HepG2 (cell line): ENCODE measurements at regions not wholly inside any gene's neighbourhood (a gene's known extent, or its start where the extent isn't known, plus 50 kb on each side); places are given as distances from the start of the nearest gene placed in this dataset.

Experiments
- ATAC-seq: fragments of 200-7000 bp; cut with Tn5 transposase; 3 replicates; pipeline ENCODE4 v1.9.1; 2020; ENCODE audit warnings: mild to moderate bottlenecking, moderate library complexity
- BruUV-seq: library from RNA; stranded (reverse); fragments of 400-500 nt; replicated peaks from 2 replicates; lab custom pipeline; 2021; lab: Mats Ljungman, UMichigan
- CTCF ChIA-PET: fragments of 300-600 bp; formaldehyde crosslinking; extraction: SDS; loops from one replicate; lab custom pipeline; 2021; ENCODE audit warnings: low total read pairs, inconsistent platforms, low intra/inter-chr PET ratio; lab: Yijun Ruan, JAX
- POLR2A ChIA-PET: fragments of 350-600 bp; sonication (Branson Sonifier 250); formaldehyde crosslinking; loops from one replicate; lab custom pipeline; 2020; ENCODE audit warnings: antibody characterized with exemption, inconsistent platforms; lab: Yijun Ruan, JAX
- DNase-seq: peaks from one replicate; pipeline ENCODE4 v3.0.0-alpha.2; 2015; ENCODE audit warnings: low spot score
- FAIRE-seq: peaks from 3 replicates; lab custom pipeline; 2011; peaks lifted over from hg19 to GRCh38; lab: Jason Lieb, UNC
- H2AFZ ChIP-seq: one replicate; pipeline ENCODE4 v1.6.1; 2011; ENCODE audit warnings: low read length, inconsistent platforms
- H3K27ac ChIP-seq: fragments of 300-600 bp; 3 replicates; pipeline ENCODE4 v1.8.0; 2011; ENCODE audit warnings: mixed run types, mild to moderate bottlenecking, mixed read lengths, low read length, inconsistent platforms; ENCODE audit not compliant: insufficient read depth; ENCODE audit errors: extremely low read length
- H3K27me3 ChIP-seq, 2 experiments: fragments of 200-600 bp in 1 of 2; 2 replicates in 1 of 2; 3 replicates in 1 of 2; pipeline versions ENCODE4 v1.6.0 to v1.8.0; 2011; ENCODE audit warnings: low read length in 2 of 2, mild to moderate bottlenecking in 2 of 2, moderate library complexity in 2 of 2, inconsistent platforms in 1 of 2; ENCODE audit not compliant: insufficient read depth in 2 of 2, control insufficient read depth in 1 of 2
- H3K36me3 ChIP-seq, 2 experiments: fragments of 200-600 bp in 1 of 2; replicated peaks in 1 of 2; 2 replicates in 1 of 2; 3 replicates in 1 of 2; pipeline versions ENCODE4 v1.5.1 to v1.8.0; 2011; ENCODE audit warnings: low read length in 2 of 2, inconsistent platforms in 1 of 2; ENCODE audit not compliant: insufficient read depth in 2 of 2, control insufficient read depth in 1 of 2
- H3K4me1 ChIP-seq: 2 replicates; pipeline ENCODE4 v1.5.1; 2012; ENCODE audit warnings: low read length, inconsistent platforms; ENCODE audit not compliant: insufficient read depth
- H3K4me2 ChIP-seq: 2 replicates; pipeline ENCODE4 v1.6.0; 2011; ENCODE audit warnings: low read depth, low read length, inconsistent platforms
- H3K4me3 ChIP-seq, 3 experiments: fragments of 200-600 bp in 1 of 3; sonication (generic), shearing (Covaris generic) in 1 of 3; replicated peaks in 1 of 3; 2 replicates each; pipeline ENCODE4 v1.5.1; 2011 to 2016; ENCODE audit warnings: low read length in 3 of 3, inconsistent platforms in 2 of 3, low read depth in 2 of 3, mild to moderate bottlenecking in 2 of 3, control low read depth in 1 of 3, mixed read lengths in 1 of 3; ENCODE audit not compliant: insufficient read depth in 1 of 3
- H3K79me2 ChIP-seq: one replicate; pipeline ENCODE4 v1.6.1; 2011; ENCODE audit warnings: low read length, inconsistent platforms; ENCODE audit not compliant: insufficient read depth
- H3K9ac ChIP-seq: 2 replicates; pipeline ENCODE4 v1.6.0; 2011; ENCODE audit warnings: mild to moderate bottlenecking, low read depth, low read length, inconsistent platforms; ENCODE audit not compliant: insufficient read depth
- H3K9me3 ChIP-seq: 2 replicates; pipeline ENCODE4 v1.5.1; 2012; ENCODE audit warnings: mild to moderate bottlenecking, low read length
- H4K20me1 ChIP-seq: 2 replicates; pipeline ENCODE4 v1.6.0; 2011; ENCODE audit warnings: inconsistent platforms, mild to moderate bottlenecking, low read length, moderate library complexity; ENCODE audit not compliant: insufficient read depth
- BATF2 ChIP-seq: sonication (generic); formaldehyde crosslinking; IDR thresholded peaks from 2 replicates; pipeline ENCODE4 v1.8.0; 2022; ENCODE audit warnings: mild to moderate bottlenecking, missing genetic modification reagents, moderate library complexity
- BRF2 ChIP-seq: sonication (generic); formaldehyde crosslinking; IDR thresholded peaks from 2 replicates; pipeline ENCODE4 v1.8.1; 2022; ENCODE audit warnings: mild to moderate bottlenecking, missing genetic modification reagents
- DDIT3 ChIP-seq: sonication (generic); formaldehyde crosslinking; IDR thresholded peaks from 2 replicates; pipeline ENCODE4 v1.4.0; 2020; ENCODE audit warnings: mild to moderate bottlenecking, missing genetic modification reagents
- MTF1 ChIP-seq: sonication (generic); formaldehyde crosslinking; IDR thresholded peaks from 2 replicates; pipeline ENCODE4 v1.5.0; 2020; ENCODE audit warnings: missing genetic modification reagents
- NONO ChIP-seq, 2 experiments: fragments of 450-650 bp in 1 of 2; sonication (generic) in 1 of 2; formaldehyde crosslinking in 1 of 2; IDR thresholded peaks in 1 of 2; conservative IDR thresholded peaks in 1 of 2; 2 replicates each; pipeline versions ENCODE4 v1.6.1 to v1.8.0; 2017 to 2022; ENCODE audit warnings: mild to moderate bottlenecking in 1 of 2, missing genetic modification reagents in 1 of 2, moderate library complexity in 1 of 2
- TOE1 ChIP-seq: sonication (generic); formaldehyde crosslinking; IDR thresholded peaks from 2 replicates; pipeline ENCODE4 v1.4.0; 2020; ENCODE audit warnings: mild to moderate bottlenecking, missing genetic modification reagents
- YY1 ChIP-seq: IDR thresholded peaks from 2 replicates; pipeline ENCODE4 v1.6.1; 2011; ENCODE audit warnings: low read length, low read depth, moderate library complexity, mild to moderate bottlenecking; ENCODE audit not compliant: insufficient read depth, insufficient replicate concordance
- ZFP62 ChIP-seq: sonication (generic); formaldehyde crosslinking; IDR thresholded peaks from 2 replicates; pipeline ENCODE4 v1.4.0; 2020; ENCODE audit warnings: missing genetic modification reagents
- ZNF326 ChIP-seq: sonication (generic); formaldehyde crosslinking; IDR thresholded peaks from 2 replicates; pipeline ENCODE4 v1.4.0; 2020; ENCODE audit warnings: missing genetic modification reagents, borderline replicate concordance
- ZNF33B ChIP-seq: sonication (generic); formaldehyde crosslinking; IDR thresholded peaks from 2 replicates; pipeline ENCODE4 v1.5.1; 2020; ENCODE audit warnings: mild to moderate bottlenecking, missing genetic modification reagents
- ZNF547 ChIP-seq: sonication (generic); formaldehyde crosslinking; IDR thresholded peaks from 2 replicates; pipeline ENCODE4 v1.5.1; 2020; ENCODE audit warnings: mild to moderate bottlenecking, missing genetic modification reagents
- ZNF605 ChIP-seq: sonication (generic); formaldehyde crosslinking; IDR thresholded peaks from 2 replicates; pipeline ENCODE4 v1.8.0; 2022; ENCODE audit warnings: mild to moderate bottlenecking, missing genetic modification reagents
- WGBS: methylation state at CpG from one replicate; pipeline ENCODE4 v1.1.6; 2017; ENCODE audit warnings: low lambda C conversion rate; 5-methylcytosine and 5-hydroxymethylcytosine counted together
- in situ Hi-C: cut with HindIII; loops from 2 replicates; pipeline ENCODE4 v1.10.0; 2017; ENCODE audit warnings: low pct_unique_long_range_greater_than_20kb; ENCODE audit not compliant: extremely low pct_ligation_motif_present
- intact Hi-C: fragments of 100-400 bp; cut with micrococcal nuclease; formaldehyde crosslinking; loops from one replicate; pipeline ENCODE4 v1.10.0; 2022; ENCODE audit not compliant: unreplicated experiment

- no peak for TF ChIP-seq BRF2 (CRISPR knock-in tag)
- no peak for TF ChIP-seq ZNF326 (CRISPR knock-in tag)
- no peak for TF ChIP-seq BATF2 (CRISPR knock-in tag)
- no peak for TF ChIP-seq MTF1 (CRISPR knock-in tag)
Measured at GRCh38 chr15:100761290-100761935, 118.2 kb upstream of the ALDH1A3 start (continued).

GRCh38 chr15:100762289-100762688 lies 117.3 kb upstream of the ALDH1A3 start:
- H3K4me1 ChIP-seq, result peaks cover 13% of the 10 kb centered on the region; the same call in 1 of the 2 replicates
- intact Hi-C loops, result no loop called here
- no peak overlapping the region for H3K4me3 ChIP-seq
- no peak overlapping the region for H3K9ac ChIP-seq
- no peak overlapping the region for H2AFZ ChIP-seq
- H3K27me3 ChIP-seq, result peaks cover 1 to 38% of the 10 kb centered on the region in 2 experiments; a peak in 4 of 5 replicates
- no peak for ATAC-seq
- H3K27ac ChIP-seq, result no peak overlapping the region
- no peaks in the 10 kb centered on the region for H3K36me3 ChIP-seq
- H3K79me2 ChIP-seq, result no peaks in the 10 kb centered on the region
- no peaks in the 10 kb centered on the region for H3K9me3 ChIP-seq
- in situ Hi-C loops, result no loop called here
- H3K4me2 ChIP-seq, result no peak overlapping the region
- 54% methylated on average over 12 of the region's 12 CpGs for WGBS
- H4K20me1 ChIP-seq, result 0 out of 2 replicates have a peak, but pooled peaks cover 3% of the 10 kb centered on the region
- TF ChIP-seq ZNF33B (no peak), ZFP62 (CRISPR knock-in tag) (no peak), ZNF547 (CRISPR knock-in tag) (no peak), DDIT3 (CRISPR knock-in tag) (no peak), TOE1 (CRISPR knock-in tag) (no peak), YY1 (no peak), ZNF605 (no peak), NONO (IDR thresholded peaks at IDR 0.05) (no peak), NONO (CRISPR knock-in tag; conservative IDR thresholded peaks at IDR 0.05) (no peak)
- TF ChIP-seq, all 625 proteins: peak for 0
- CTCF ChIA-PET, result no interaction called here
- DNase-seq (no peak), FAIRE-seq (no peak)
- BruUV-seq, result no TSS peak
- POLR2A ChIA-PET, result no interaction called here
